ENCODE measurements at regions not wholly inside any gene's neighbourhood (a gene's known extent, or its start where the extent isn't known, plus 50 kb on each side); places are given as distances from the start of the nearest gene placed in this dataset.

DNA sequence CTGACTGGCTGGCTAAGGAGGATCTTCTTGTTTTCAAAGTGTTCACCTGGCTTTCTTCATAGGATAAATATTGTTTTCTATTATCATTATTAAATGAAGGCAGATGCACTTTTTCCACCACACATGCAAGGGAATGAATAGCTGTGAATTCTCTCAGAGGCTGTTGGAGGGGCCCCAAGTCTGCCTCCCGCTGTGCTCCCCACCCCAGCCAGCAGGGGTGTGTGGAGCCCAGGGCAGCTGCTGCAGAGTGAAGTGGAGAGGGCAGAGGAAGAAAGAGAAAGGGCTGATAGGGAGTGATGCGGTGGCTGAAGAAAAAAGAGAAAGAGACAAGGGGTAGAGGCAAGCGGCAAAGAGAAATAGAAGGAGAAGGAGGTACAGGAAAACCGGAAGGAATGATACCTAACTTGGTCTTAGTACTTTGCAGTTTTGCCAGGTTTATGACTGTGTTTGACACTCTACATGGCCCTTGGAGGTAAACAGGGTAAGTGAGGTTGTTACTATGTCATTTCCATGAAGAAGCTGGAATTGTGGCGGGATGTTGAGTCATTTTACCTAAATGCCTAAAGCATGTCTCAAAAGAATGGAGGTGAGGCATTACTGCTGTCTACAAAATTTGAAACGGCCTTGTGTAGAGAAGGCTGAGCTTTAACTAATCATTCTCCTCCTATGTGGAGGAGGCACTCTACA is 145.7 kb upstream of the B3GAT1 start:
- H3K9ac ChIP-seq (ENCODE audit: low read depth, low read length, poor library complexity, severe bottlenecking), result no peak overlapping the region
- H3K27me3 ChIP-seq (ENCODE audit: insufficient read depth, low read length, poor library complexity, severe bottlenecking), result no peaks in the 10 kb centered on the region
- H3K9me2 ChIP-seq (replicated peaks; ENCODE audit: low read depth, low read length), result no peaks in the 10 kb centered on the region
- no peaks in the 10 kb centered on the region for H3F3A ChIP-seq (ENCODE audit: low read depth)
- H3K4me1 ChIP-seq (ENCODE audit: insufficient read depth, low read length, poor library complexity, severe bottlenecking), result no peaks in the 10 kb centered on the region
- no peak overlapping the region for H2AFZ ChIP-seq (ENCODE audit: low read length)
- H3K4me3 ChIP-seq (ENCODE audit: low read length, poor library complexity, severe bottlenecking), result no peak overlapping the region
- H3K9me3 ChIP-seq (ENCODE audit: insufficient read depth, low read depth, low read length), result peaks cover 11% of the 10 kb centered on the region; the same call in 1 of the 2 replicates
- TF ChIP-seq EZH2phosphoT487 (IDR thresholded peaks at IDR 0.05; ENCODE audit: borderline replicate concordance), result no peak
- TF ChIP-seq, protein P1, sequence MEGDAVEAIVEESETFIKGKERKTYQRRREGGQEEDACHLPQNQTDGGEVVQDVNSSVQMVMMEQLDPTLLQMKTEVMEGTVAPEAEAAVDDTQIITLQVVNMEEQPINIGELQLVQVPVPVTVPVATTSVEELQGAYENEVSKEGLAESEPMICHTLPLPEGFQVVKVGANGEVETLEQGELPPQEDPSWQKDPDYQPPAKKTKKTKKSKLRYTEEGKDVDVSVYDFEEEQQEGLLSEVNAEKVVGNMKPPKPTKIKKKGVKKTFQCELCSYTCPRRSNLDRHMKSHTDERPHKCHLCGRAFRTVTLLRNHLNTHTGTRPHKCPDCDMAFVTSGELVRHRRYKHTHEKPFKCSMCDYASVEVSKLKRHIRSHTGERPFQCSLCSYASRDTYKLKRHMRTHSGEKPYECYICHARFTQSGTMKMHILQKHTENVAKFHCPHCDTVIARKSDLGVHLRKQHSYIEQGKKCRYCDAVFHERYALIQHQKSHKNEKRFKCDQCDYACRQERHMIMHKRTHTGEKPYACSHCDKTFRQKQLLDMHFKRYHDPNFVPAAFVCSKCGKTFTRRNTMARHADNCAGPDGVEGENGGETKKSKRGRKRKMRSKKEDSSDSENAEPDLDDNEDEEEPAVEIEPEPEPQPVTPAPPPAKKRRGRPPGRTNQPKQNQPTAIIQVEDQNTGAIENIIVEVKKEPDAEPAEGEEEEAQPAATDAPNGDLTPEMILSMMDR (conservative IDR thresholded peaks at IDR 0.05; ENCODE audit: low read length), result no peak
- H3K36me3 ChIP-seq (ENCODE audit: insufficient read depth, low read length), result no peaks in the 10 kb centered on the region
- no peaks in the 10 kb centered on the region for H3K79me2 ChIP-seq (ENCODE audit: insufficient read depth, low read length)
- no peaks in the 10 kb centered on the region for H4K20me1 ChIP-seq (ENCODE audit: insufficient read depth, low read length, poor library complexity, severe bottlenecking)
- no peak overlapping the region for H3K4me2 ChIP-seq (ENCODE audit: low read depth, low read length, poor library complexity, severe bottlenecking)

GRCh38 chr11:134556186-134556585 is 144.1 kb upstream of the B3GAT1 start:
- no peaks in the 10 kb centered on the region for H3K4me1 ChIP-seq (ENCODE audit: insufficient read depth, low read length, poor library complexity, severe bottlenecking)
- no peak for TF ChIP-seq EZH2phosphoT487 (IDR thresholded peaks at IDR 0.05; ENCODE audit: borderline replicate concordance)
- TF ChIP-seq, protein P1 (conservative IDR thresholded peaks at IDR 0.05; ENCODE audit: low read length), result no peak
- no peak overlapping the region for H3K4me3 ChIP-seq (ENCODE audit: low read length, poor library complexity, severe bottlenecking)
- H3K4me2 ChIP-seq (ENCODE audit: low read depth, low read length, poor library complexity, severe bottlenecking), result no peak overlapping the region
- no peak overlapping the region for H2AFZ ChIP-seq (ENCODE audit: low read length)
- no peaks in the 10 kb centered on the region for H3K27me3 ChIP-seq (ENCODE audit: insufficient read depth, low read length, poor library complexity, severe bottlenecking)
- H3K9ac ChIP-seq (ENCODE audit: low read depth, low read length, poor library complexity, severe bottlenecking), result no peak overlapping the region
- H3K9me2 ChIP-seq (replicated peaks; ENCODE audit: low read depth, low read length), result no peaks in the 10 kb centered on the region
- H4K20me1 ChIP-seq (ENCODE audit: insufficient read depth, low read length, poor library complexity, severe bottlenecking), result no peaks in the 10 kb centered on the region
- H3K9me3 ChIP-seq (ENCODE audit: insufficient read depth, low read depth, low read length), result peaks cover 11% of the 10 kb centered on the region; the same call in 1 of the 2 replicates
- H3K79me2 ChIP-seq (ENCODE audit: insufficient read depth, low read length), result no peaks in the 10 kb centered on the region
- H3F3A ChIP-seq (ENCODE audit: low read depth), result no peaks in the 10 kb centered on the region
- no peaks in the 10 kb centered on the region for H3K36me3 ChIP-seq (ENCODE audit: insufficient read depth, low read length)

DNA sequence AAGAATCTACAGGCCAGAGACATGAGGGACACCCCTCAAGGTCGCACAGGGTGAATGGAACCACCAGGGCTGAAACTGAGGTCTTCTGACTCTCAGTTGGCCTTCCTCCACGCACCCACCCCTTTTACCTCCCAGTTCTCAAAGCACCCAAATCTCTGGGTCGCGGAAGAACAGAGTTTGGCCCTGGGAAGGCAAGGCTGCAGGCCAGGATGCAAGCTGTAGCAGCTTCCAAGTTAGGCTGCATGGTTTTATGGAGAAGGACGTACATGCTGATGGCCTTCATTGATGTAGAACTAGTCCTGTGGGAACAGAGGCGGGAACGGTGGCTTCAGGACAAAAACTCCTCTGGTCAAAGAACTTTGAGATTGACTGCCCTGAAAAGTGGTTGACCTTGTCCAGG is 143.5 kb upstream of the B3GAT1 start:
- no peak overlapping the region for H3K9ac ChIP-seq (ENCODE audit: low read depth, low read length, poor library complexity, severe bottlenecking)
- H4K20me1 ChIP-seq (ENCODE audit: insufficient read depth, low read length, poor library complexity, severe bottlenecking), result no peaks in the 10 kb centered on the region
- no peak overlapping the region for H3K4me2 ChIP-seq (ENCODE audit: low read depth, low read length, poor library complexity, severe bottlenecking)
- no peaks in the 10 kb centered on the region for H3K27me3 ChIP-seq (ENCODE audit: insufficient read depth, low read length, poor library complexity, severe bottlenecking)
- no peaks in the 10 kb centered on the region for H3K4me1 ChIP-seq (ENCODE audit: insufficient read depth, low read length, poor library complexity, severe bottlenecking)
- TF ChIP-seq, protein P1 (conservative IDR thresholded peaks at IDR 0.05; ENCODE audit: low read length), result no peak
- no peak for TF ChIP-seq EZH2phosphoT487 (IDR thresholded peaks at IDR 0.05; ENCODE audit: borderline replicate concordance)
- no peaks in the 10 kb centered on the region for H3K79me2 ChIP-seq (ENCODE audit: insufficient read depth, low read length)
- peaks cover 11% of the 10 kb centered on the region; the same call in 1 of the 2 replicates for H3K9me3 ChIP-seq (ENCODE audit: insufficient read depth, low read depth, low read length)
- H2AFZ ChIP-seq (ENCODE audit: low read length), result no peak overlapping the region
- no peaks in the 10 kb centered on the region for H3K9me2 ChIP-seq (replicated peaks; ENCODE audit: low read depth, low read length)
- no peak overlapping the region for H3K4me3 ChIP-seq (ENCODE audit: low read length, poor library complexity, severe bottlenecking)
- H3F3A ChIP-seq (ENCODE audit: low read depth), result no peaks in the 10 kb centered on the region
- no peaks in the 10 kb centered on the region for H3K36me3 ChIP-seq (ENCODE audit: insufficient read depth, low read length)

Measured in Loucy (cell line).